Dedifferentiated amniotic fluid mesenchymal stem cell (primary cell): ENCODE measurements at regions not wholly inside any gene's neighbourhood (a gene's known extent, or its start where the extent isn't known, plus 50 kb on each side); places are given as distances from the start of the nearest gene placed in this dataset.
A peak's percentile ranks its signal among the peaks of the same experiment; 100 is the strongest.

Experiments used
- DNase-seq: peaks from one replicate; pipeline ENCODE4 v3.0.0-alpha.2; 2016; ENCODE audit errors: extremely low spot score

DNA sequence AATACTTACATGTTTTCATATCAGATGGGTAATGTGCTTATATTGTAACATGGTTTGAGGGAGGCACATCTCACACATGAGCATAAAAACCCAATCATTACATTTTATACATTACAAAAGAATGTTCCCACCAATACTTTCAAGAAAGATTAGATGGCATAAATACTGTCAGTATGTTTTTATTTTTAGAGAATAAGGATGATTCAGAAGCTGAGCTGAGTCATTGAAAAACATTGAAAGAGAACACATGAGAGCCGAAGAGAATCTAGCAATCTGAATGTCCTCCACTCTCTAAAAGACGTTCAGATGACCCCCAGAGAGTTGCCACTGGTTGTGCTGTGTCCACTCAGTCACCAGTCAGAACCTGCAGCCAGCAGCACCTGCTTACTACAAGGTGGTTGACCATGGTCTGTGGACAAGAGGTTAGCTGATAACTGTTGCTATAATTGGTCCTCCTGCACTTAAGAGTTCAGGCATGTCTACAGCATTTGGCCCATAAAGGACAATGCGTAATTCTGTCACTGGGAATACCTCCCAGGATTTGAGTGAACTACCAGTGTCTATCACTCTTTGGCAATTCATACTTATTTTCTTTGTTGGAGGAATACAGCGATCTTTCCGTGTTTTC lies 382.2 kb upstream of the IGFBP7 start:
- no peak for DNase-seq

GRCh38 chr4:57491388-57491787 lies 381.2 kb upstream of the IGFBP7 start:
- no peak for DNase-seq

DNA sequence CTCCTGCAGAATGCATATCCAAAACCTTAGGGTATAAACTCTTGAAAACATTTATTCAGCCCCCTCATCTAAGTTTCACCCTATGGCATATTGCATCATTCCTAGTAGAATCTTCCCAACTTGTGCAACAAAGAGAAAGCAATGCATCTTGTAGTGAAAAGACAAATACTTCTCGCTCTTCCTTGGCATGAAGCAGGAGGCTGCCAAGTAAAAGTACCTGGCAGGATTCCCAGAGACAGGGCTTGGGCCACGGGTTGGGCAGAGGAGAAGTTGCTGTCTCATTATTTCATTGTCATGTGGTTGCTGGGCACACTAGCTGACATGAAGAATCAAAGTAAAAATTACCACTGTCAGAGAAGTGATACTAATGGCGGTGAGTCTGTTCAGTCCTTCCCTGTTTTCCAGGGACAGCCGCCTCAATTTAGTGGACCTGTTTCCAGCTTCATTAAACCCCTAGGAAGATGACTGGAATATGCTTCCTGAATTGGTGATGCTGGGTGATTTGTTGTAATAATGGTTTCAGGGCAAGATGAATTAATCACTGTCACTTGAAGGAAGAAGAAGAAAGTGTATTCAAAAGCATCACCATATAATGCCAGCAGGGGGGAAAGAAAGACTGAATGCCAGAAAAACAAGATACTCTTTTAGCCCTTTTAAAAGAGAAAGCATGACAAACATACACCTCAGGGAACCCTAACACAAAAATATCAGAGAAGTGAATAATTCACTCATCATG lies 380.5 kb upstream of the IGFBP7 start:
- DNase-seq: no peak

GRCh38 chr4:57488366-57489162 lies 378.4 kb upstream of the IGFBP7 start:
- no peak for DNase-seq

GRCh38 chr4:57475424-57475823 lies 365.2 kb upstream of the IGFBP7 start:
- DNase-seq: no peak

DNA sequence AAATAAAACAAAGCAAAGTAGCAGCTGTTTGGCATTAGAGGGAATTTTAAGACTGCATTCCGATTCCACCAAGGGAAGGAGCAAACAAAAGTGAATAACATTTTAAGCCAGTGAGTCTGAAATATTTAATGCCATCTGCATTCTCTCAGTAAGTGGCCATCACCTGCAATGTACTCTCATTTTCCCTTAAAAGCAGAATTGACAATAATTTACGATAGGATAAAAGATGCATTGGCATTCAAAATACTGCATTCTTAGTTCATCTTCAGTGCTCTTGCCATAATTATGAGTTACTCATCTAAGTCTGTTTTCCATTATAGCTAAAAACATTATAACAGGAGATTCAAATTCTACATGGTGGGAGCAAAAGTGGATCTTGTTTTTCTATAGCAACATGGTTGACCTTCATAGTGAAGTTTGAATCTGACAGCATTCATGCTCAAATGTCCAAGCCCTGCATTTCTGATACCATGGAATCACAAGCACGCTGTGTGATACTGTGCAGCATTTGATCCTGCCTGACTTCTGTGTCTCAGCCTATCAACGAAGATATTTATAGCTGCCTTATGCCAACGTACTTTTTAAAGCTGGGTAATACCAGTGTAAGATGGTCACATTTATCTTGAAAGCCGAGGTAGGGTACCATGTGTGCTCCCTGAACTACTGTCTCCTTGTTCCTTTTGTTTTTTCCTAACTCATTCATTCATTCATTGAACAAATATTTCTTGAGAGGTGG lies 355.3 kb upstream of the IGFBP7 start:
- no peak for DNase-seq

- DNase-seq: no peak
These were observed 352.7 kb upstream of the IGFBP7 start for GRCh38 chr4:57462843-57463242.

- no peak for DNase-seq
These were observed 350.8 kb upstream of the IGFBP7 start for GRCh38 chr4:57460967-57461366.

GRCh38 chr4:57448901-57449300 lies 338.7 kb upstream of the IGFBP7 start:
- no peak for DNase-seq

DNA sequence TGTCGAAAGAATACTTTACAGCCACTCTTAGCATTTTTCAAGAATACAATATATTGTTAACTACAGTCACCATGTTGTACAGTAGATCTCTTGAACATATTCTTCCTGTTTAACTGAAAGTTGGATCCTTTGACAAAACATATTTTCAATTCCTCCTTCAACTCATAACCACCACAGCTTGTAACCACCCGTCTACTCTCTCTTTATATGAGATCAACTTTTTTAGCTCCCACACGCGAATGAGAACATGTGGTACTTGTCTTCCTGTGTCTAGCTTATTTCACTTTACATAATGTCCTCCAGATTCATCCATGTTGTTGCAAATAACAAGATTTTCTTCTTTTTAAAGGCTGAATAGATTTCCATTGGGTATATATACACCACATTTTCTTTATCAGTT lies 338.3 kb upstream of the IGFBP7 start:
- DNase-seq: no peak

- no peak for DNase-seq
These were observed 336.1 kb upstream of the IGFBP7 start for GRCh38 chr4:57446266-57446665.

- DNase-seq: no peak
These were observed 335.5 kb upstream of the IGFBP7 start for GRCh38 chr4:57445686-57446085.

GRCh38 chr4:57444671-57445070 lies 334.5 kb upstream of the IGFBP7 start:
- no peak for DNase-seq

GRCh38 chr4:57443787-57444186 lies 333.6 kb upstream of the IGFBP7 start:
- no peak for DNase-seq

GRCh38 chr4:57443308-57443707 lies 333.1 kb upstream of the IGFBP7 start:
- no peak for DNase-seq

GRCh38 chr4:57442831-57443291 lies 332.7 kb upstream of the IGFBP7 start:
- peak; percentile 19 for DNase-seq

DNA sequence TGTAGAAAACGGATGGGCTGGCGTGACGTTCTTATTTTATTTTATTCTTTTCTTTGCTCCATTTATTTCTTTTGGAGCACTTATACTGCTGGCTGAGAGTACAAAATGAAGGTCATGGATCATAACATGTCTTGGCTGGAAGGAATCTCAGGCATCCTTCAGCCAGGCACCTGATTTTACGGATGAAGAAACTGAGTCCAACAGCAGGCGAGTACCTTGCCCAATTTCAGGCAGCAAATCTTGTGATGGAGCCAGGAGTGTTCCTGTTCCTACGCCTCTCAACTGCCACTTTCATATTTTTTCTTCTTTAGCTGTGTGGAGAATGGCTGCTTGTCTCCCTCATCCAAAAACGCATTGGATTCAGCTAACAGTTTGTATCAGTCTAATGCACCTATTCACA lies 332.1 kb upstream of the IGFBP7 start:
- DNase-seq: no peak

GRCh38 chr4:57437649-57438048 lies 327.5 kb upstream of the IGFBP7 start:
- no peak for DNase-seq

DNA sequence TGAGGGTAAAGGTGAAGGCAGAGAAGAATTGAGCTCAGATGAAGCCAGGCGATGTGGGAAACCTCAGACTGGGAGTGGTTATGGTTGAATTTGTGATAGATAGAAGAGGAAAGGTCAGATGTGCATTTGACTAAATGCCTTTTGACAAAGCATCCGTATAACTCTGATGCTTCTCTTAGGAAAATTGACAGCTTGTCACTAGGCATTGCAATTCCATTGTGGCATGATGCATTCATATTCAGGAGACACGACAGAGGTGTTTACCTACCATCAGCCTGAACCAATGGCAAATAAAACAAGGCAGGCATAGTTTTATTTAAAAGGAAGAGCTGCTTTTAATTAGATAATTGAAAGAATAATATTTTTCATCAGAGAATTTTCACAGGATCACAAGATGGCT lies 325.1 kb upstream of the IGFBP7 start:
- no peak for DNase-seq

GRCh38 chr4:57430726-57431125 lies 320.5 kb upstream of the IGFBP7 start:
- no peak for DNase-seq

GRCh38 chr4:57426779-57427395 lies 316.7 kb upstream of the IGFBP7 start:
- DNase-seq: peak; percentile 70

DNA sequence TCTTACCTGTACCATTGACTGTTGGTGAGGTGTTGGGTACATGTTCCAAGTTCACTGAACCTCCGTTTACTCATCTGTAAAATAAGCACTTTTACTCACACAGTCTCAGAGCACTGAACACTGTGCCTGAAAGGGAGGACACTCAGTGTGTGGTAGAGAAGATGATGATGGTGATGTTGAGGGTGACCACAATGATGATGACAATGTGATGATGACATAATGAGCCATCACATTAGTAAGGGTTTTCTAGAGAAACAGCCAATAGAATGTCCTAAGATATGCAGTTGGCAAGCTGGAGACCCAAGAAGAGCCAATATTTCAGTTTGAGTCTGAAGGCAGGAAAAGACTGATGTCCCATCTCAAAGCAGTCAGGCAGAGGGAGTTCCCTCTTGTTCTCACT lies 315.4 kb upstream of the IGFBP7 start:
- no peak for DNase-seq
